ENCODE measurements at regions not wholly inside any gene's neighbourhood (a gene's known extent, or its start where the extent isn't known, plus 50 kb on each side); places are given as distances from the start of the nearest gene placed in this dataset.
"Not testable (repeated sequence)": the region's sequence is repeated elsewhere in the genome, so short reads cannot be mapped to it uniquely, and the experiment has no call there.

- no peak for DNase-seq
Measured at GRCh38 chr5:7105358-7105757, 290.6 kb upstream of the ADCY2 start.

- no peak for DNase-seq
Measured at GRCh38 chr5:7117961-7118360, 278.0 kb upstream of the ADCY2 start.

GRCh38 chr5:7131680-7132079, 264.3 kb upstream of the ADCY2 start:
- no peak for DNase-seq

GRCh38 chr5:7146886-7147285, 249.1 kb upstream of the ADCY2 start:
- no peak for DNase-seq

- no peak for DNase-seq
Measured at GRCh38 chr5:7157083-7157482, 238.9 kb upstream of the ADCY2 start.

- no peak for DNase-seq
Measured at GRCh38 chr5:7169240-7169878, 226.6 kb upstream of the ADCY2 start.

GRCh38 chr5:7170785-7171184, 225.2 kb upstream of the ADCY2 start:
- not testable (repeated sequence) for DNase-seq

GRCh38 chr5:7179364-7179763, 216.6 kb upstream of the ADCY2 start:
- DNase-seq, result no peak

- DNase-seq, result no peak
Measured at GRCh38 chr5:7181841-7182240, 214.1 kb upstream of the ADCY2 start.

- no peak for DNase-seq
Measured at GRCh38 chr5:7185742-7186141, 210.2 kb upstream of the ADCY2 start.

GRCh38 chr5:7186818-7187217, 209.1 kb upstream of the ADCY2 start:
- no peak for DNase-seq

- DNase-seq, result no peak
Measured at GRCh38 chr5:7190712-7191250, 205.2 kb upstream of the ADCY2 start.

GRCh38 chr5:7192016-7192415, 203.9 kb upstream of the ADCY2 start:
- DNase-seq, result no peak

GRCh38 chr5:7202846-7203245, 193.1 kb upstream of the ADCY2 start:
- no peak for DNase-seq

- no peak for DNase-seq
Measured at GRCh38 chr5:7207979-7208378, 188.0 kb upstream of the ADCY2 start.

- no peak for DNase-seq
Measured at GRCh38 chr5:7208938-7209337, 187.0 kb upstream of the ADCY2 start.

GRCh38 chr5:7209658-7210057, 186.3 kb upstream of the ADCY2 start:
- no peak for DNase-seq

- no peak for DNase-seq
Measured at GRCh38 chr5:7210549-7210948, 185.4 kb upstream of the ADCY2 start.

- no peak for DNase-seq
Measured at GRCh38 chr5:7213525-7213924, 182.4 kb upstream of the ADCY2 start.

GRCh38 chr5:7214906-7215416, 181.0 kb upstream of the ADCY2 start:
- DNase-seq, result no peak

- DNase-seq, result no peak
Measured at GRCh38 chr5:7218141-7218540, 177.8 kb upstream of the ADCY2 start.

- DNase-seq, result no peak
Measured at GRCh38 chr5:7220156-7220555, 175.8 kb upstream of the ADCY2 start.

- no peak for DNase-seq
Measured at GRCh38 chr5:7221041-7221440, 174.9 kb upstream of the ADCY2 start.

- no peak for DNase-seq
Measured at GRCh38 chr5:7225826-7226225, 170.1 kb upstream of the ADCY2 start.

- no peak for DNase-seq
Measured at GRCh38 chr5:7242118-7242710, 153.7 kb upstream of the ADCY2 start.
